CD1c-positive myeloid dendritic cell (primary cell): ENCODE measurements at regions not wholly inside any gene's neighbourhood (a gene's known extent, or its start where the extent isn't known, plus 50 kb on each side); places are given as distances from the start of the nearest gene placed in this dataset.
"Not testable (repeated sequence)": the region's sequence is repeated elsewhere in the genome, so short reads cannot be mapped to it uniquely, and the experiment has no call there.

Experiments
- DNase-seq: peaks from one replicate; pipeline ENCODE4 v3.0.0-alpha.2; 2016; ENCODE audit errors: extremely low spot score

DNA sequence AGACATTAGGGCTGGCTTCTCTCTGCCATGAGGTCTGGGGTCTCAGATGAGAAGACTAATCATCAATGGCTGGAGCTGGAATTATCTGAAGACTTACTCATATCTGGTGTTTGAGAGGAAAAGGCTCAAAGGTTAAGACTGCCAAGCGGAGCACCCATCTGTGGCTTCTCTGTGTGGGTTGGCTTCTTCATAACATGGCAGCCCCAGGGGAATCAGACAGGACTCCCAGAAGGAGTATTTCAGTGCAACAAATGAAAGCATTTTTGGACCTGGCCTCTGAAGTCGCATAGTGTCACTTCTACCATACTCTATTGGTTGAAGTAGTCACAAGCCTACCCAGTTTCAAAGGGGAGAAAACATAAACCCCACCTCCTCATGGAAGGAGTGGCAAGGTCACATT, 171.8 kb upstream of the KRR1 start:
- DNase-seq = no peak

DNA sequence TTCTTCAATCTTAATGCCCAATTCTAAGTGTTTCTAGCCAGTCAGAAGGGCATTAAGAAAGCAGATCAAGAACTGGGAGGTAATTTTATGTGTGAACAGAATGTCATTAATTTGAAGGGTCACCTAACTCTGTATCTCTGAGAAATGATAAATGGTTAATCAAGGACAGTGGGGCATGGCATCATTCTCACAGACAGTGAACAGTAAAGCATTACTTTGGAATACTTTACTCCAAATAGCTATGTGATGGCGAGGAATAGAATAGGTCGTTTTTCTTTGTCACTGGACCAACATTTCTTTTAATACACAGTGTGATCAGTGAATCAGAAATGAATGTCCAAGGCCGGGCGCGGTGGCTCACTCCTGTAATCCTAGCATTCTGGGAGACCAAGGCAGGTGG, 166.1 kb upstream of the KRR1 start:
- no peak for DNase-seq

- no peak for DNase-seq
Observed at GRCh38 chr12:75674393-75674792, 163.0 kb upstream of the KRR1 start.

DNA sequence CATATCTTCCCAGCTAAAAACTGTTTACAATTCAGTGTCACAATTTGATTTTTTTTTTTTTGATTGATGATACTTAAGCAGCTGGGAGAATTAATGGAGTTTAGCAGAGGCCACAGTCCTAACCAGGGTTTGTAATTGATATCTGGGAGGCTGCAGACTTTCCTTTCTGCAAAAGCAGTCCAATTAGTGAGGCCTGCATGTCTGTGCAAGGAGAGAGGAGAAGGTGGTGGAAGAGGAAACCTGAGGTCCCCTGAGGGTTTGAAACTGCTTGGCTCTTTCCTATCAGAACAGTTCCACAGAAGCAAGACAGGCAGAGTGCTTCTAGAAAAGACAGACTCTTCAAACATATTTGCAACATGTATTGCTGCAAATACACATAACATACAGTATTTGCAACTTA, 160.8 kb upstream of the KRR1 start:
- no peak for DNase-seq

DNA sequence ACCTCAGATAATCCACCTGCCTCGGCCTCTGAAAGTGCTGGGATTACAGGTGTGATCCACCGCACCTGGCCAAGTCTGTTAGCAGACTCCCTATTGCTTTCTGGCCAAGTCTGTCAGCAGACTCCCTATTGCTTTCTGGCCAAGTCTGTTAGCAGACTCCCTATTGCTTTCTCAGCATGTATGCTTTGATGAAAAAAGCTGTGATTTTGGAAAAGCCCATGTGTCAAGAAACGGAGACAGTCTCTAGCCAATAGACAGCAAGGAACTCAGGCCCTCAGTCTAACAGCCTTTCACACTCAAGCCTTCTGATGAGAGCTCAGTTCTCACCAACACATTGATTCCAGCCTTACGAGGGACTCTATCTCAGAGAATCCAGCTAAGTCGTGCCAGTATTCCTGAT, 158.8 kb upstream of the KRR1 start:
- no peak for DNase-seq

- DNase-seq = peak; percentile 25
Observed at GRCh38 chr12:75666939-75667334, 155.5 kb upstream of the KRR1 start.

DNA sequence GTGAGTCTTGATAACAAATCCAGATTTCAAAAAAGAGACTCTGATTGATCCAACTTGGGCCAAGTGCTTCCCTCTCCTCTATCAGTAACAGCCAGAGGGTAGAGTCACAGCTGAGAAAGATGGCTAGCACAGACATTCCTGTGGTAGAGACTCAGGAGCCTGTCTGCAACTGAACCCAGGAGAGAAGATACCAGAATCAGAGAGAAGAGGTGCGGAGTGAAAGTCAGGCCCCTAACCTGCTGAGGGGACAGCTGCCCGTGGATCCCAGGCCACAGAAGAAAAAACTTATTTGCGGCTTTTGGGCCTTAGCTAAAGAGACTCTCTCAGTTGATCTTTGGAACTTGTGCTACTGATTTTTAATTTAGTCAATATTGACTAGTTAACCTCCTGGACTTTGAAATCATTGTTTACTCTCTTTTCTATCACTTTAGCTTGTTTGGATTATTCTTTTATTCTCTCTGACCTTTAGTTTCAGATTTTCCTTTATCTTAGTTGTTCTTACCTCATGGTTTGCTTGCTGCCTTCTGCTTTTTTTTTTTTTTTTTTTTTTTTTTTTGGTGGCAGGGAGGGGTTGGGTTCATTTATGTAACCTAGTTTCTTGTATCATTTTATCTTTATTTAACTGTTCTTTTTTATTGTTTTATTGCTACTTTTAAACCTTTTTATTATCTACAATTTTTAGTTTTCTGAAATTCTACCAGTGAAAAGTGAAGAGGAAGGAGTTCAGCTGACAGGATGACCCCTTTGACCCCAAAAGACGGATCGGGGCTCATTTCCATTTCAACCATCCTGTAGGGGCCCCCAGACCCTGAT, 154.9 kb upstream of the KRR1 start:
- DNase-seq = no peak

DNA sequence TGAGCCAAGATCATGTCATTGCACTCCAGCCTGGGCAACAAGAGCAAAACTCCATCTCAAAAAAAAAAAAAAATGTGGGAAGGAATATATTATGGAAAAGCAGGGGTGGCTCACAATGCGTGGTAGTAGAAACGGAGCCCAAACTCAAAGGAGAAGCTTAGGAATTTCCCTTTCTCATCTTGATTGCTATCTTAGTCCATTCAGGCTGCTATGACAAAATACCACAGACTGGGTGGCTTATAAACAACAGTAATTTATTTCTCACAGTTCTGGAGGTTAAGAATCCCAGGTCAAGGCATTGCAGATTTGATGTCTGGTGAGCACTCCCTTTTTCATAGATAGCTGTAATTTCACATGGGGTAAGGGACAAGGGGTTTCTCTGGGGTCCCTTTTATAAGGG, 153.8 kb upstream of the KRR1 start:
- DNase-seq = no peak

DNA sequence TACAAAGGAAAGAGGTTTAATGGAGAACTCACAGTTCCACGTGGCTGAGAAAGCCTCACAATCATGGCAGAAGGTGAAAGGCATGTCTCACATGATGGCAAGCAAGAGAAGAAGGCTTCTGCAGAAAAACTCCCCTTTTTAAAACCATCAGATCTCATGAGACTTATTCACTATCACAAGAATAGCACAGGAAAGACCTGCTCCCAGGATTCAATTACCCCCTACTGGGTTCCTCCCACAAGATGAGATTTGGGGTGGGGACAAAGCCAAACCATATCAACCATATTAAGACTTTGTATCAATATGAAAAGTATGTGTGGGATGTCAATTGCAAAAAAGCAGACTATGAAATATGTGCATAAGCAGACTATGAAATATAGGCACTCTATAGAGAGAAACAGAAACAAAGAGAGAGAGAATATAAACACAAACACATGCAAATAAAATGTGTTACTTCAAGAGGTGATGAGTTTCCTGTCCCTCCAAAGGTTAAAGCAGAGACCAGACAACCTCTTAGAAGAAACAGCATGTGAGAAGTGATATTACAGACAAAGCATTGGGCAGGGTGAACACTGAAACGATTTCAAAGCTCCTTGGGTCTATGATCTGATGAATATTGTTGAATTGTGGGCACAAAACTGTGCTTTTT, 151.2 kb upstream of the KRR1 start:
- no peak for DNase-seq

DNA sequence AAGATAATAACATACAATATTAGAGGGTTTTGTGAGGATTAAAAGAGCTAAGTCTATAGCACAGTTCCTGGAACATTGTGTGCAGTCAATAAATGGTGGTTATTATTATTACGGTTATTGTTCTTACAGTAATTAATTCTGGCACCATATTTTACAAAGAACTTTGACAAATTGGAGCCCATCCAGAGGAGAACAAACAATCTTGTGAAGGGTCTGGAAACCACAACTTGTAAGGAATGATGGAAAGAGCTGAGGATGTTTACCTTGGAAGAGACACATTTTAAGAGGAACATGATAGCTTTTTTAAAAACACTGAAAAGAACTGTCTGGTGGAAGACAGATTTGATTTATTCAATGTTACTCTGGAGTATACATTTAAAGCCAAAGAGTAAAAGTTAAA, 150.5 kb upstream of the KRR1 start:
- DNase-seq = no peak

- no peak for DNase-seq
Observed at GRCh38 chr12:75660805-75661404, 149.5 kb upstream of the KRR1 start.

DNA sequence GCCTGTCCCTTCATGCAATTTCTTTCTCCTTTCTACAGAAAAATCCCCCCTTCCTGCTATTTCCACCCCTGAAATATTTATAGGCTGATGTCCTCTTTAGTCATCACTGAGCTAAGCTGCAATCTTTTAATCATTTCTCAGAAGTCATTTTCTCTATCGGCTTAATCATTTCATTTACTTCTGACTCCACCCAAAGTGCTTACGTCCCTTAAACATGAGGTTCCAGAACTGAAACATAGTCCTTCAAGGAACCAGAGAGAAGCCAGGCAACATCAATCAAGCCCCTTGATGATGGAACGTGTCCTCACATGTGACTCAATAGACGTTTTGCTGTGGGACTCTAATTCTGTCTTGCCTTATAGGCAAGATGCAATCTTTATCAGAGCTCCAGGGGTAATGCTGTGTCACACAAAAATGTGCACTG, 148.7 kb upstream of the KRR1 start:
- DNase-seq = no peak

DNA sequence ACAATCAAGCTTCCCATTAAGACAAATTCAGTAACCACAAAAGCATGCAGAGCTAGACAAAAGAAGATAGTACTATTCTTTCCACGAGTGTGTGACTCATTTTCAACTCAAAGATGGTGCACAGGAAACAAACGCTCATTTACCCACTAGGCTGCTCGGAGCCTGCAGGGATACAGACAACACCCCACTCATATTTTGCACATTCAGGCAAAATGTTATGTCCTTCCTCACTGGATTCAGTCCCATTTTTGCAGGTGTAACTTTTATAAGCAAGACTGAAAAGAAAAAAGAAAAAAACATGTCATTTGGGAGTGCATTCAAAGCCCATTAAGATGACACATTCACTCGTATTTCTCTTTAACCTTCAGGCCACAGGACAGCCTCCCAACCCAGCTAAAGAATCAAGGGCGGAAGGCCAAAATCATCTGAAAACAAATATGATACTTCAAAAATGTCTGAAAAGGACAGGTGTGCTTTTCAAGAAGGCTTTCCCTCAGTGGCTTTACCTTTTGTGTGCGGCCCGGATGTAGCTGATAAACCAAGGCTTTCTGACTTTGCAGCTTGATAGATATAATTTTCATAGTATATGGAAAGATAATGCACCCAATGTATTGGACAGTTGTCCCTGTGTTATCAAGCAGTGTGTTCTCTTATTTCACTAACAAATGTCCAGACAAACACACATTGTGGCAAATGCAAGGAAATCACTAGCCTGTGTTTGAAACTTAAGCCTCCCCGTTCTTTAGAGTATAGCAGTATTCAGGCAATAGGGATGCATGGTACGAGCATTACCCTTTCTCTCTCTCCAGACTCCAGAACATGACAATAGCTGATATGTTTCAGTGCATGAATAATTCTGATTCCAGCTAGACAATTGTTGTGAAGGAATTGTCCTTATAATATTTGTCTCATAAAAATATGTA, 147.8 kb upstream of the KRR1 start:
- DNase-seq = no peak

DNA sequence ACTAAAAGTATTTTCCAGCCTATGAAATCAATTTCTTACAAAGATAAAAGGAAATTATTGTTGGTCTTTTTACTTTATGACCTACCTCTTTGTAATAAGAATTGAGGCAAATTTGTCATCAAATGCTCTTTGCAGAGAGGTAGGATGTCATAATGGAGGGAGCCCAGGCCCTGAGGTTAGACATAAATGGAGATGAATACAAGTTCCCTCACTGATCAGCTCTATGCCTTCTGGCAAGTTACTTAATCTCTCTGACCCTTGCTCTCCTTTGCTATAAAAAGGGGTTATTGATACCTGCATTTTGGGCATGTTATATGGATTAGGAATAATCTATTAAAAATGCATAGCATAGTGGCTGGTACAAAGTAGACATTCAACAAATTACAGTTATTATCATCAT, 146.9 kb upstream of the KRR1 start:
- no peak for DNase-seq

DNA sequence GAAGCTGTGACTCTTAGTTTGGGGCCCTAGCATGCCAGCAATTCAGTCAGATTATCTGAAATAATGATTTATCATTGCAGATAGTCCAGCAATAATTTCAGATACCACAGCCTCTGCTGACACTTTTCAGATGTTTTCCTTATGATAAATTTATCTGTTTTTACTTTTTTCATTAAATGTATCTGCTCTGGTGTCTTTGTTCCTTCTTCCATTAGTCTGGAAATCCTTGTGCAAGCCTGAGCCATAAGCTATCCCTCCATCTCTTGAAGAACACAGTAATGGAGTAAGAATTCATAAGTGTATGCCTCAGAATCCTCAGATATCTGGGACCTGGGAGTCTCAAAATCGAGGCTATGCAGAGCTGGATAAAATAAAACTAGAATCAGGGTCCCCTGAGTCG, 146.4 kb upstream of the KRR1 start:
- no peak for DNase-seq

GRCh38 chr12:75657354-75657753, 145.9 kb upstream of the KRR1 start:
- not testable (repeated sequence) for DNase-seq

DNA sequence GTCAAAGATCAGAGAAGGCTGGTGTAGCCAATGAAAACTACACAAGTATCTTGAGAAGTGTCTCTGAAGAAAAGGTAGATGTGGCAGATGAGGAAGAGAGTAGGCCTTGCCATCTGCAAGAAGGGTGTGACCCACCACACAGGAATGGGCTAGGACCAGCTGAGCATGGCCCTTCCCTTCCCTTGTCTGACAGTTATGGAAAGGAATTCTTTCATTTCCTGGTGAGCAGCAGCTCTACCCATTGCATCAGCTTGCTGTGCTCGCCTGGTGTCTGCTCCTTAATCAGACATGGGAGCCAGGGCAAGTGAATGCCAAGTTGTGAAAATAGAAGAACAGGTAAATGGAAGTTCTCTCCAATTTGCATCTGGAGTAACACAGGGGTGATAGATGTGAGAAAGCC, 145.2 kb upstream of the KRR1 start:
- no peak for DNase-seq

- DNase-seq = no peak
Observed at GRCh38 chr12:75656210-75656609, 144.8 kb upstream of the KRR1 start.

GRCh38 chr12:75655315-75655806, 144.0 kb upstream of the KRR1 start:
- no peak for DNase-seq

GRCh38 chr12:75651342-75651695, 139.9 kb upstream of the KRR1 start:
- DNase-seq = no peak

- no peak for DNase-seq
Observed at GRCh38 chr12:75650595-75651341, 139.4 kb upstream of the KRR1 start.
